IPS-15b (cell line): ENCODE measurements at regions not wholly inside any gene's neighbourhood (a gene's known extent, or its start where the extent isn't known, plus 50 kb on each side); places are given as distances from the start of the nearest gene placed in this dataset.

Source experiments
- H3K27me3 ChIP-seq: one replicate; pipeline ENCODE4 v1.6.1; 2013; ENCODE audit warnings: low read length; ENCODE audit not compliant: control insufficient read depth, insufficient read depth
- H3K36me3 ChIP-seq: one replicate; pipeline ENCODE4 v1.6.1; 2013; ENCODE audit warnings: low read length; ENCODE audit not compliant: control insufficient read depth, insufficient read depth
- H3K4me1 ChIP-seq: one replicate; pipeline ENCODE4 v1.6.1; 2013; ENCODE audit warnings: mild to moderate bottlenecking, low read length; ENCODE audit not compliant: control insufficient read depth, insufficient read depth
- H3K4me3 ChIP-seq: one replicate; pipeline ENCODE4 v1.5.1; 2013; ENCODE audit warnings: low read depth, low read length
- H3K9ac ChIP-seq: one replicate; pipeline ENCODE4 v1.6.1; 2013; ENCODE audit warnings: low read depth, mild to moderate bottlenecking, low read length
- H3K9me3 ChIP-seq: one replicate; pipeline ENCODE4 v1.6.1; 2013; ENCODE audit warnings: mild to moderate bottlenecking, low read length; ENCODE audit not compliant: control insufficient read depth, insufficient read depth

GRCh38 chr11:111107501-111107900, 138.0 kb upstream of the POU2AF2 start:
- H3K27me3 ChIP-seq = no peaks in the 10 kb centered on the region
- H3K4me3 ChIP-seq = no peak overlapping the region
- H3K4me1 ChIP-seq = no peaks in the 10 kb centered on the region
- no peak overlapping the region for H3K9ac ChIP-seq
- H3K36me3 ChIP-seq = no peaks in the 10 kb centered on the region
- H3K9me3 ChIP-seq = no peaks in the 10 kb centered on the region

- no peaks in the 10 kb centered on the region for H3K4me1 ChIP-seq
- no peaks in the 10 kb centered on the region for H3K9me3 ChIP-seq
- no peaks in the 10 kb centered on the region for H3K36me3 ChIP-seq
- H3K4me3 ChIP-seq = no peak overlapping the region
- no peak overlapping the region for H3K9ac ChIP-seq
- no peaks in the 10 kb centered on the region for H3K27me3 ChIP-seq
Measured at GRCh38 chr11:111106641-111107040, 138.9 kb upstream of the POU2AF2 start.

GRCh38 chr11:111105566-111105965, 140.0 kb upstream of the POU2AF2 start:
- no peaks in the 10 kb centered on the region for H3K4me1 ChIP-seq
- no peak overlapping the region for H3K4me3 ChIP-seq
- H3K27me3 ChIP-seq = no peaks in the 10 kb centered on the region

GRCh38 chr11:111104185-111104584, 141.3 kb upstream of the POU2AF2 start:
- H3K4me1 ChIP-seq = no peaks in the 10 kb centered on the region
- no peaks in the 10 kb centered on the region for H3K9me3 ChIP-seq
- no peak overlapping the region for H3K9ac ChIP-seq
- H3K4me3 ChIP-seq = no peak overlapping the region
- H3K27me3 ChIP-seq = no peaks in the 10 kb centered on the region
- no peaks in the 10 kb centered on the region for H3K36me3 ChIP-seq

More at GRCh38 chr11:111105566-111105965, 140.0 kb upstream of the POU2AF2 start:
- no peaks in the 10 kb centered on the region for H3K36me3 ChIP-seq
- no peaks in the 10 kb centered on the region for H3K9me3 ChIP-seq
- no peak overlapping the region for H3K9ac ChIP-seq

GRCh38 chr11:111101881-111102280, 143.6 kb upstream of the POU2AF2 start:
- Histone ChIP-seq H3K27me3 (no peaks in the 10 kb centered on the region), H3K9ac (no peak overlapping the region), H3K4me1 (no peaks in the 10 kb centered on the region), H3K4me3 (no peak overlapping the region), H3K36me3 (no peaks in the 10 kb centered on the region), H3K9me3 (no peaks in the 10 kb centered on the region)

GRCh38 chr11:111099028-111099713, 146.4 kb upstream of the POU2AF2 start:
- no peaks in the 10 kb centered on the region for H3K4me1 ChIP-seq
- no peak overlapping the region for H3K4me3 ChIP-seq
- H3K9me3 ChIP-seq = no peaks in the 10 kb centered on the region
- no peaks in the 10 kb centered on the region for H3K27me3 ChIP-seq
- no peaks in the 10 kb centered on the region for H3K36me3 ChIP-seq
- no peak overlapping the region for H3K9ac ChIP-seq

GRCh38 chr11:111098091-111098490, 147.4 kb upstream of the POU2AF2 start:
- Histone ChIP-seq H3K4me1 (no peaks in the 10 kb centered on the region), H3K27me3 (no peaks in the 10 kb centered on the region), H3K4me3 (no peak overlapping the region), H3K36me3 (no peaks in the 10 kb centered on the region), H3K9ac (no peak overlapping the region), H3K9me3 (no peaks in the 10 kb centered on the region)

GRCh38 chr11:111097191-111097590, 148.3 kb upstream of the POU2AF2 start:
- H3K36me3 ChIP-seq = no peaks in the 10 kb centered on the region
- H3K9ac ChIP-seq = peak overlapping the region; percentile 5
- no peaks in the 10 kb centered on the region for H3K4me1 ChIP-seq
- H3K27me3 ChIP-seq = no peaks in the 10 kb centered on the region
- no peaks in the 10 kb centered on the region for H3K9me3 ChIP-seq
- peak overlapping the region; percentile 38 for H3K4me3 ChIP-seq

GRCh38 chr11:111095327-111095726, 150.2 kb upstream of the POU2AF2 start:
- Histone ChIP-seq H3K36me3 (no peaks in the 10 kb centered on the region), H3K9me3 (no peaks in the 10 kb centered on the region)

GRCh38 chr11:111093061-111093460, 152.5 kb upstream of the POU2AF2 start:
- H3K4me3 ChIP-seq = no peak overlapping the region
- H3K9me3 ChIP-seq = no peaks in the 10 kb centered on the region
- no peaks in the 10 kb centered on the region for H3K36me3 ChIP-seq
- H3K4me1 ChIP-seq = no peaks in the 10 kb centered on the region
- H3K9ac ChIP-seq = no peak overlapping the region
- no peaks in the 10 kb centered on the region for H3K27me3 ChIP-seq

More at GRCh38 chr11:111095327-111095726, 150.2 kb upstream of the POU2AF2 start:
- H3K27me3 ChIP-seq = no peaks in the 10 kb centered on the region
- no peak overlapping the region for H3K4me3 ChIP-seq
- no peaks in the 10 kb centered on the region for H3K4me1 ChIP-seq
- H3K9ac ChIP-seq = no peak overlapping the region

- H3K9me3 ChIP-seq = no peaks in the 10 kb centered on the region
- H3K9ac ChIP-seq = no peak overlapping the region
- H3K27me3 ChIP-seq = no peaks in the 10 kb centered on the region
- H3K4me1 ChIP-seq = no peaks in the 10 kb centered on the region
- H3K36me3 ChIP-seq = no peaks in the 10 kb centered on the region
- no peak overlapping the region for H3K4me3 ChIP-seq
Measured at GRCh38 chr11:111091321-111091938, 154.1 kb upstream of the POU2AF2 start.

- Histone ChIP-seq H3K4me1 (no peaks in the 10 kb centered on the region), H3K4me3 (no peak overlapping the region), H3K36me3 (no peaks in the 10 kb centered on the region), H3K9ac (no peak overlapping the region), H3K27me3 (no peaks in the 10 kb centered on the region), H3K9me3 (no peaks in the 10 kb centered on the region)
Measured at GRCh38 chr11:111089759-111090158, 155.8 kb upstream of the POU2AF2 start.
